VCaP (cell line): ENCODE measurements at regions not wholly inside any gene's neighbourhood (a gene's known extent, or its start where the extent isn't known, plus 50 kb on each side); places are given as distances from the start of the nearest gene placed in this dataset.

ENCODE experiments used
- H3K27ac ChIP-seq: fragments of 450-650 bp; 2 replicates; pipeline ENCODE4 v1.5.1; 2017
- CTCF ChIP-seq: fragments of 450-650 bp; conservative IDR thresholded peaks from 2 replicates; pipeline ENCODE4 v1.5.1; 2017; ENCODE audit warnings: mild to moderate bottlenecking, moderate library complexity

- no peak overlapping the region for H3K27ac ChIP-seq
- no peak for TF ChIP-seq CTCF
These were observed 169.9 kb downstream of the COX18 start for GRCh38 chr4:72899621-72900020.

GRCh38 chr4:72899214-72899613 is 170.3 kb downstream of the COX18 start:
- TF ChIP-seq CTCF, result no peak
- no peak overlapping the region for H3K27ac ChIP-seq

- no peak overlapping the region for H3K27ac ChIP-seq
- TF ChIP-seq CTCF, result no peak
These were observed 173.0 kb downstream of the COX18 start for GRCh38 chr4:72896515-72896914.

GRCh38 chr4:72895408-72895807 is 174.1 kb downstream of the COX18 start:
- H3K27ac ChIP-seq, result no peak overlapping the region
- TF ChIP-seq CTCF, result no peak

- H3K27ac ChIP-seq, result peak overlapping the region; percentile 28
These were observed 176.0 kb downstream of the COX18 start for GRCh38 chr4:72893354-72894066.

GRCh38 chr4:72888331-72888730 is 181.2 kb downstream of the COX18 start:
- H3K27ac ChIP-seq, result no peak overlapping the region
- no peak for TF ChIP-seq CTCF

More at GRCh38 chr4:72893354-72894066, 176.0 kb downstream of the COX18 start:
- no peak for TF ChIP-seq CTCF

GRCh38 chr4:72887152-72887551 is 182.4 kb downstream of the COX18 start:
- no peak for TF ChIP-seq CTCF
- H3K27ac ChIP-seq, result no peak overlapping the region
